GM13977 (cell line): ENCODE measurements at regions not wholly inside any gene's neighbourhood (a gene's known extent, or its start where the extent isn't known, plus 50 kb on each side); places are given as distances from the start of the nearest gene placed in this dataset.

Experiments
- DNase-seq: peaks from one replicate; pipeline ENCODE4 v3.0.0; 2012; ENCODE audit warnings: low spot score
- in situ Hi-C: fragments of 300-500 bp; cut with MboI; formaldehyde crosslinking; loops from one replicate; pipeline ENCODE4 v1.12.0; 2022; ENCODE audit warnings: low sequenced_read_pairs, low pct_unique_long_range_greater_than_20kb, mixed read lengths, inconsistent platforms; ENCODE audit not compliant: unreplicated experiment
- TF ChIP-seq, protein P1 (sequence below): IDR thresholded peaks from 2 replicates; pipeline ENCODE4 v1.5.1; 2012; ENCODE audit warnings: mild to moderate bottlenecking, control low read depth; ENCODE audit not compliant: insufficient read depth; ENCODE audit errors: extremely low read depth, missing control alignments

DNA sequence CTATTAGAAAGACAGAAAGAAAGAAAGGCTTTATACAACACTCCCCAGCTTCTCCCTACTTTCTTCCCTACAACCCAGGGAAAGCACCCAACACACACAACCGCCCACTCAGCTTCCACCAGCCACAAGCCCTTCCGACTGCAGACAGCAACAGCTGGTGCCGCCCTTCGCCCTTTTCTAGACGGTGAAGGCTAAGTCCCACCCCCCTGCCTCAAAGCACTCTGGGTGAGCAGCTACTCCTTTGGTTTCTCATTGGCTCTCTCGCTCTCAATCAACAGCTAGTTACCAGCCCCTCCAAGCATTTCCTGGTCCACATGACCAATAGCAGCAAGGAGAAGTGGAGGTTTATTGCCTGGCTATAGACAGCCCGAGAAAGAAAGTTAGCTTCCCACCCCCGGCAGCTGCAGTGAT is 230.1 kb upstream of the MOCS1 start:
- in situ Hi-C loops: no loop called here
- TF ChIP-seq, protein P1, sequence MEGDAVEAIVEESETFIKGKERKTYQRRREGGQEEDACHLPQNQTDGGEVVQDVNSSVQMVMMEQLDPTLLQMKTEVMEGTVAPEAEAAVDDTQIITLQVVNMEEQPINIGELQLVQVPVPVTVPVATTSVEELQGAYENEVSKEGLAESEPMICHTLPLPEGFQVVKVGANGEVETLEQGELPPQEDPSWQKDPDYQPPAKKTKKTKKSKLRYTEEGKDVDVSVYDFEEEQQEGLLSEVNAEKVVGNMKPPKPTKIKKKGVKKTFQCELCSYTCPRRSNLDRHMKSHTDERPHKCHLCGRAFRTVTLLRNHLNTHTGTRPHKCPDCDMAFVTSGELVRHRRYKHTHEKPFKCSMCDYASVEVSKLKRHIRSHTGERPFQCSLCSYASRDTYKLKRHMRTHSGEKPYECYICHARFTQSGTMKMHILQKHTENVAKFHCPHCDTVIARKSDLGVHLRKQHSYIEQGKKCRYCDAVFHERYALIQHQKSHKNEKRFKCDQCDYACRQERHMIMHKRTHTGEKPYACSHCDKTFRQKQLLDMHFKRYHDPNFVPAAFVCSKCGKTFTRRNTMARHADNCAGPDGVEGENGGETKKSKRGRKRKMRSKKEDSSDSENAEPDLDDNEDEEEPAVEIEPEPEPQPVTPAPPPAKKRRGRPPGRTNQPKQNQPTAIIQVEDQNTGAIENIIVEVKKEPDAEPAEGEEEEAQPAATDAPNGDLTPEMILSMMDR: no peak
- no peak for DNase-seq

DNA sequence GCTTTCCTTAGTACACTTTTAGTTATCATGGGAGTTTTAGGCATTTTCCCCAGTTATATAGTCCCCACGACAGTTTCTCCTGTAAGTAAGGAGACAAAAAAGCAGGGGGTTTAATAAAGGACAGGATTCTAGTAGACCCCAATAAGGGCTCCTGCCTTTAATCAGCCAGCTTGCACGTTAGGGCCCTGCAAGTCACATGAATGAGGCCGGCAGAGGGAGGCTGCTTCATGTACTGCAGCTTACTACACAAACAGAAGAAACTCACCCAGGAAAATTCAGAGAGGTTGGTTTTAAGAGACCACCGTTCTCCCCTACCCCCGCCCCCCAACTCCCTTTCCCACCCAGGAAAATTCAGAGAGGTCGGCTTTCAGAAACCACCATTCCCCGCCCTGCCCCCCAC is 229.7 kb upstream of the MOCS1 start:
- TF ChIP-seq, protein P1: no peak
- in situ Hi-C loops: no loop called here
- no peak for DNase-seq

DNA sequence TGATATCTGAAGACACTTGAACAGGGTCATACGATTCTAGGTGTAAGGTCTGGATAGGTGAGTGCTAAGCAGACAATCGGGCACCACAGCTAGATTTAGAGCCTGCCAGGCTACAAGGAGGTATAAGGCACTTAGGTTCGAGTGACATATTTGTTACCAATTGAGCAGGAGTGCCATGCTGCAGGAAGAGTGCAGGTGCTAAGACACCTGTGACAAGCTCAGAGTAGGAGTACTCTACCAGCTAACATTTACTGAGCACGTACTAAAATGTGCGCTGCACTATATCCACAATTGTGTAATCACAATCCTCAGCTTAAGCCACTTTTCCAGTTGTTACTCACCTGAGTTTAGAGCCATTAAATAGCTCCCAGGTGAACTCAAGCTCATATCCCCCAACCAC is 227.8 kb upstream of the MOCS1 start:
- in situ Hi-C loops: no loop called here
- TF ChIP-seq, protein P1: no peak
- DNase-seq: no peak

DNA sequence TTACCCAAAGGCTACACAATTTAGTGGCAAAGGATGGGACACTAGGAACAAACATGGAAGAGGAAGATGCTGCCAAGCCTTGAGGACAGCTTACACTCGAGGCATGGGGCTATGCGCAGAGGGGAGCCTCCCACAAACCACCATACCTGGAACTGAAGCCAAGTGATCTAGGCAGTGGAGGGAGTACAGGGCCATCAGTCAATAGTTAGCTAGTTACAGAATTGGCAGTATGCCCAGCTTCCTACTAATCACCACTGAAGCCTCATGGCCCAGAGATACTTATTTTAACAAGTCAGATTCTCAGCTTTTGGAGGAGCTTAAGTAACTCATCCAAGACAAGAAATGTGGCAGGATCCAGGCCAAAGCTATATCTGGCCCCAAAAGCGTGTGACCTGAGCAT is 226.6 kb upstream of the MOCS1 start:
- in situ Hi-C loops: no loop called here

DNA sequence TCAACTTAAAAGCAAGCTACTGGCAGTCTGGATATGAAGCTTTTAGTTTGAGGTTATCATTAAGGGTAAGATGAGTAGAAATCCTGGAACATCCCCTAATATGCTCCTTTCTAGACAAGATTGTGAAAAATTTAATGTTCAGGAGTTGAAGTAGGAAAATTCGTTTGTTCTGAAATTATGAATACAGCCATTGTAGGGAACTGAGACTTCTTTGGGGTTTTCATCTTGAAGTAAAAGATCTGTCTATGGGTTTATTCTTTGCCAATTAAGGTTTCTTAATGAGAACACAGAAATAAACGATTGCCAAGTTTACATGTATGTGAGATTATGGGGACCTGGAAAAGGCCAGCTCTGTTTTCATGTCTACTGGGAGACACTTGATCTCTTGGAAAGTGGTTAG is 225.6 kb upstream of the MOCS1 start:
- TF ChIP-seq, protein P1: no peak
- in situ Hi-C loops: no loop called here
- no peak for DNase-seq

More for the DNA sequence above, 226.6 kb upstream of the MOCS1 start:
- no peak for DNase-seq
- TF ChIP-seq, protein P1: no peak

DNA sequence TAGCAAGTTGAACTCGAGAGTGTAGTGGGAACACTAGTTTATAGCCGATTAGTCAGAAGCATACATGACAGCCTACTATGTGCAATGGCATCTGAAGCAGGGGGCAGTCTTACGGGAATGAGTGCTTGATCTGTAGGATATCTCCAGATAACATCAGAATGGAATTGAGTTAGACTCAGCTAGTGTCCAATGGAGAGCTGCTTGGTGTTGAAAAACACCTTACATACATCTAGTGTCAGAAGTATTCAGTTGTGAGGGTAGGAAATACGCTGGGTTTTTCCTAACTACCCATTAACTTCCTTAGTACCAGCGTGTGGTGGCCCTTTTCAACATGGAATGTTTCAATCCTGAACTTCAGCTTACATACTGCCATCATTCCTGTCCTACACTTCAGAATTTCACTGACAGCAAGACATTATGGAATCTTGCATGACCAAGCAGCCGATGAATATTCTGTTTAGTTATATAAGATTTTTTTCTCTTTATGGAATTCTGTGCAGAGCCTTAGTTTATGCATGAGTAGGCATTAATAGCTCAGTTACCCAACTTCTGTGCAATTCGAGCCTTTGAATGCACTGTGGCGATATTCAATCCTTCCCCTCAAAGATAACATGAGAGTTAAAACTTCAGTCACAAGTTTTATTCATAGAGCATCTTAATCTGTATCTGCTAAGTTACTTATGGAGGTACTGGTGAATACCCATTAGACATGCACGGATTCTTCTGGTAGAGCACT is 218.6 kb upstream of the MOCS1 start:
- in situ Hi-C loops: no loop called here
- TF ChIP-seq, protein P1: no peak

More for the DNA sequence above, 218.6 kb upstream of the MOCS1 start:
- no peak for DNase-seq
